DMS79 treated with DMSO at 0.1 percent for 48 hours (cell line): ENCODE measurements at regions not wholly inside any gene's neighbourhood (a gene's known extent, or its start where the extent isn't known, plus 50 kb on each side); places are given as distances from the start of the nearest gene placed in this dataset.
"Not testable (repeated sequence)": the region's sequence is repeated elsewhere in the genome, so short reads cannot be mapped to it uniquely, and the experiment has no call there.

ENCODE experiments used
- DNase-seq: peaks from one replicate; lab custom pipeline; 2025; lab: John Stamatoyannopoulos, UW

- DNase-seq = no peak
Observed at GRCh38 chr7:25597946-25598345, 369.7 kb upstream of the NPVF start.

DNA sequence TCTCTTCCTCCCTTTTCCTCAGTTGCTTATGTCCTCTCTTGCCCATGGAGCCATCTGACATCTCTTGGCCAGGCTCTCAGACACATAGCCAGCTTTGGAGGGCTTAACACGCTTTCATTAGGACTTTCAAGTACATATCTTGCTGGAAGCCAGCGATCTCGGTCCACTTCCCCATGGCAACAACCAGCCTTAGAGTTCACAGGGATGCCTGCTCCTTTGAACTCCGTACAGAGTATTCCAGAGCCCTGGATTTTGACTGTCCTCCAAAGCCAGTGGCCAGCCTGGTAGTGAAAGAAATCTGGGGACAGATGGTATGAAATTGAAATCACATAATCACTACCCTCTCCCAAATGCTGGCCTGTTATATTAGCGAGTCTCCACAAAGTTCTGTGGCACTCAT lies 370.5 kb upstream of the NPVF start:
- no peak for DNase-seq

- no peak for DNase-seq
Observed at GRCh38 chr7:25600262-25600920, 372.1 kb upstream of the NPVF start.

DNA sequence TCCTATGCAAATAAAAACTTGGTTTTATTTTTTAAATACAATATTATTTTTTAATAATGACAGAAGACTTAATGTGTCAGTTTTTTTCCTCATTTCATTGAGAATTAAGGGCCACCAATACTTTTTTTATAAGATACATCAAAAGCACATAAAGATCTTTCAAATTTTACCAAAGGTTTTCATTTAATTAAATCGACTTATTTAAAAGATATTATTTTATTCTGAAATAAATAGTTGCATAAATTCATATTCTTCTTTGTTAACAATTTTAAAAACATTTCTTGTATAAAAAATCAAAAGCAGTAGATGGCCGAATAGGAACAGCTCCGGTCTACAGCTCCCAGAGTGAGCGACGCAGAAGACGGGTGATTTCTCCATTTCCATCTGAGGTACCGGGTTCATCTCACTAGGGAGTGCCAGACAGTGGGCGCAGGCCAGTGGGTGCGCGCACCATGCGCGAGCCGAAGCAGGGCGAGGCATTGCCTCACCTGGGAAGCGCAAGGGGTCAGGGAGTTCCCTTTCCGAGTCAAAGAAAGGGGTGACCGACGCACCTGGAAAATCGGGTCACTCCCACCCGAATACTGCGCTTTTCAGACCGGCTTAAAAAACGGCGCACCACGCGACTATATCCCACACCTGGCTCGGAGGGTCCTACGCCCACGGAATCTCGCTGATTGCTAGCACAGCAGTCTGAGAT lies 374.6 kb upstream of the NPVF start:
- not testable (repeated sequence) for DNase-seq

GRCh38 chr7:25603427-25603740 lies 375.1 kb upstream of the NPVF start:
- DNase-seq = not testable (repeated sequence)

GRCh38 chr7:25611196-25611595 lies 382.9 kb upstream of the NPVF start:
- no peak for DNase-seq

DNA sequence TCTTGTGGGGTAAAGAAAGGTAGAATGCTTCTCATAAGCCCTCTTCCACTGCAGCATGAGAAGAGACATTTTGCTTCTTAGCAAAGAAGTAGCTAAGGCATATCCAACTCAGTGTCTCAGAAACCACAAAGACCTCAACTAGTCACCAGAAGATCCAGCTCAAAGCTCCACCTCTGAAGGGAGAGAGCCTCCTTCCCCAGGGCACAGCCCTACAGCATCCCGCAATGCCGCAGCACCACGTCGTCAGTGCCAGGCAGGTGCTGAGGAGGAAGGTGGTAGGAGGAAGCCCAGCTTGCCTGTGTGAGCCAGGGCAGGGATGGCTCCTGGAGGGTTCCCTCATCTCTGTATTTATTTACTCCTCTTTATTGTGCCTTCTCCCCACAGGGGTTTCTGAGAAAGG lies 385.6 kb upstream of the NPVF start:
- no peak for DNase-seq

GRCh38 chr7:25614415-25614814 lies 386.1 kb upstream of the NPVF start:
- DNase-seq = no peak

DNA sequence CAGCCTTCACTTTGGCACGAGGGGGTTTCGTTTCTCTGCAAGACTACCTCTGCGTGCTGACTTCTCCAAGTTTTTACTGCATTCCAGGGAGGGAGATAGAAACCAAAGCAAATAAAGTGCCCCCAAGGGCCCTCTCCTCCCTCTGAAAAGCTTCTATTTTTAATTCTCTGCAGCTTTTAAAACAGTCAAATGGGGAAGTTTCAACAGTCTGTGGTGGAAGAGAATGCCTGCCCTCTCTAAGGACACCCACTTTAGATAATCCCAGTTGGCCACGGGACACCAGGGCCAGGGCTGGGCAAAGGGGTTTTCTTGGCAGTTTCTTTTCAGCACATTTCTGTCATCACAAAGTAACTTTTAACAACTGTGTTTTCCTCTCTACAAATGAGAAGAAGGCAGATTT lies 386.7 kb upstream of the NPVF start:
- peak; percentile 52 for DNase-seq

DNA sequence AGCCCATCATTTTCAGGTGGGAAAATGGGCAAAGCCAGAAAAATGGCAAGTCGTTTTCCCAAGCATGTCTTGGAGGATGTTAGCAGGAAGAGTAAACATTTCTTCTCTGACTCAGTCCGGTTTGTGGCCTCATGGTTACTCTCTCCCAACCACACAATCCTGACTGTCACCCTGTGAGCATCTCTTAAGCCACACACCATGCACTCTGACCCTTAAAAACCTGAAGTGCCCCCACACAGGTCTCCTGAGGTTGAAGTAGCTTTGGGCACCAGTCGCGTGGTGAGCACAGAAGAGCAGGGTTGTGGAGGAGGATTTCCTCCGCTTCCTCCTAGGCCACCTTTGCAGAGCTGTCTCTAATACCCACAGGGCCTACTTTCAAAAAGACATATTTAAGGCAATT lies 387.3 kb upstream of the NPVF start:
- no peak for DNase-seq

DNA sequence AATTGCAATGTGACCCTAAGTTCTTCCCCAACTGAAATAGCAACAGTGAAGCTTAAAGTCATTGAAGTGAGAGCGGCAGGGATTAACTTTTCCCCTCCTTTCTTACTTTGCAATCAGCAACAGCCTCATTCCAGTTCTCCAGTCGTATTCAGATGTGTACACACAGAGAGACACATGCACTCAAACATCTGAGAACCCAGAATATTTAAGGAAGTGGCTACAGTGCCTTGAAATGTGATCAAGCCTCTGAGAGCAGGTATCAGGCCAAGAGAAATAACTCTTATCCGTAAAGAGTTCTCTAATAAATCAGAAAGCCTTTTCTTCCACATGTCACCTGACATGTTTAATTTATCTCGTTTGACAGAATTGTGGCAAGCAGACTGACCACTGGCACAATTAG lies 388.9 kb upstream of the NPVF start:
- no peak for DNase-seq

DNA sequence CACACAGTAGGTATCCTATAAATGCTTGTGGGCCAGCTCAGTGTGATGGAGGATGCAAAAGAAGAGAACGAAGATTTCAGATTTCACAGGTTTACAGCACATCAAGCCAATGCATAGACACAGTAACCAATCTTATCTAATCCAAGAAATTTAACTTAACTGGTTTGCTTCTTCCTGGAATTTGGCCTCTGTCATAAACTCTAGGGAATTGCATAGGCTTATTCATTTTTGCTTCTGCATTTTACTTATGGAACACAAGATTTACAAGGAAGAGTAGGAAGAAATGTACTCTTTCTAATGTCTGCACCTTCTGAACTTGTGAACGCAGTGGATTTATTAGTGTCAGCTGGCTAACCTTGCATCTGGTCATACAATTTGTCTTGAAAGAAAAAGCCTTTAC lies 389.4 kb upstream of the NPVF start:
- no peak for DNase-seq

DNA sequence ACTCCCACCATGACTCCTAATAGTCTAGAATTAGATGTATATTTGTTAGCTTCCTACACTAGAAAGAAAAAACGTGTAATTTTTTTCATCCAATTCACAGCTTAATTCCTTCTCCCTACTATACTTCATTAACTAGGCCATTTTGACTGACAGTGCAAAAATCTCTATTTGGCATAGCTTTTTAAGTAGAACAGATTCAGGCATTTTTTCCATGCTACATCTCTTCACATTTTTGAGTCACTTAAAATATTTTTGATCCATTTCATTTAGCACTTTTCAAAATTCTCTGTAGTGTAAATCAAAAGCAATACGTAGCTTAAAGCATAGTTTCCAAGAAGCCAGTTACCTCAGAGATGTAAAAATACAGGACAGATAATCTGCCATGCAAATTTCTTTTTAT lies 391.1 kb upstream of the NPVF start:
- DNase-seq = no peak

- DNase-seq = no peak
Observed at GRCh38 chr7:25619963-25620799, 391.9 kb upstream of the NPVF start.

GRCh38 chr7:25621993-25622392 lies 393.7 kb upstream of the NPVF start:
- DNase-seq = no peak

DNA sequence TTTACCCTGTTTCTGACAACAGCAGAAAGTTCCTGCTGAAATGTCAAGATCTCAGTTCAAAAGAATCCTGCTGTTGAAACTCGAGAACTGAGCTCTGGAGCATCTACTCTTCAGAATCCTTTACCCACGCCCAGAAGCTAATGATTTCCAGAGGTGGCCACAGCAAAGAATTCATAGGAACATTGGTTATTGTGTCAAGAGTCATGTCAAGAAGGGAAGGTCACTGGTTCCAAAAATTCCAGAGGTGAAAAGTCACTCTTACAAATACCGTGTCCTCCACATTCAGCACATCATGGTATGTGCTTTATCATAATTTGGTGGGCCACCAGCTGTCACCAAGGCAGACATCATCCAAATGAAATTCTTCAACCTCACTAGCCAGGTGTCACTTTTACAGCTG lies 394.4 kb upstream of the NPVF start:
- DNase-seq = no peak

DNA sequence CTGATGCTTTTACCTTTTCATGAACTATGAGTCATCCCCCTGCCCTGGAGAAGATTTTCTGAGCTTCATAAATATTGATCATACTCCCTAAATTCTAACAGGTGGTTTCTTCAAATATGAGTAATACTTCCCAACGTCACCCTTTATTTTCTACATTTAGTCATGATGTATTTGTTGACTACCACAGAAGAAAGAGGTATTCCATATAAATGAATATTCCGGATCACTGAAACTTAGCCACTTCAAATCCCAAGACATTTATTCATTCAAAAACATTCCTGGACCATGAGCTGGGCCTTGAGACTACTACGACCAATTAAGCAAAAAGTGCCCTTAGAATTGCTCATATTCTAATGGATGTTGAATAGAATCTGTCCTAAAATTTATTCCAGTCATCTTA lies 395.8 kb upstream of the NPVF start:
- DNase-seq = no peak

- DNase-seq = no peak
Observed at GRCh38 chr7:25624833-25625232, 396.5 kb upstream of the NPVF start.

DNA sequence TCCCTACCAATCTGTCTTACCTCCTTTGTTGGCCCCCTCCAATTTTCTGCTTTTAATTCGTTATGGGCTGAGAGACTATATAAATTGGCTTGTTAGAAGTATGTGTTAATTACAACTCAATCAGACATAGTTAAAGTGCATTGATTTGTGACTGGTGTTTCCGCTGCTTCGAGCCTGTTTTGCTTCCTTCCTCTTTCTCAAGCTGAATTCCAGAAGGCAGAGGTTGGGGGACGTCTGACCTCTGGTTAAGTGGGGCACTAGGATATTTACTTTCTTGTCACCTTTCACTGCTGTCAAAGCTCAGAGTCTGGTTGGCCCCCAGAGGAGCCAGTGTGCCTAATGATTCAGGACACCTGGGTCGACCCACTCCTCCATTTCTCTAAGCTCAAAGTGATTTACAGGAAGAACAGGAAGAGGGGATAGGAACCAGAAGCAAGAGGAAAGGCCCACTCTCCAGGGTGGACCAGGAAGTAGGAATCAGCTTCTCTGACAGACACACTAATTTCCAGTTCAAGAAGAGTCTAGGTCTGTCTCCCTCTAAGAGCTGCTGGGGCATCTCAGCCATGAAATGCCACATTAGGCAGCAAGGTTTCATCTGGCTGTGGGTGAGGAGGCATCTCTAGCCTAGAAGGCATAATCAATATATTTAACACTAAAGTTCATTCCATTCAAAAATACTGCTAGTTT lies 397.2 kb upstream of the NPVF start:
- DNase-seq = no peak

DNA sequence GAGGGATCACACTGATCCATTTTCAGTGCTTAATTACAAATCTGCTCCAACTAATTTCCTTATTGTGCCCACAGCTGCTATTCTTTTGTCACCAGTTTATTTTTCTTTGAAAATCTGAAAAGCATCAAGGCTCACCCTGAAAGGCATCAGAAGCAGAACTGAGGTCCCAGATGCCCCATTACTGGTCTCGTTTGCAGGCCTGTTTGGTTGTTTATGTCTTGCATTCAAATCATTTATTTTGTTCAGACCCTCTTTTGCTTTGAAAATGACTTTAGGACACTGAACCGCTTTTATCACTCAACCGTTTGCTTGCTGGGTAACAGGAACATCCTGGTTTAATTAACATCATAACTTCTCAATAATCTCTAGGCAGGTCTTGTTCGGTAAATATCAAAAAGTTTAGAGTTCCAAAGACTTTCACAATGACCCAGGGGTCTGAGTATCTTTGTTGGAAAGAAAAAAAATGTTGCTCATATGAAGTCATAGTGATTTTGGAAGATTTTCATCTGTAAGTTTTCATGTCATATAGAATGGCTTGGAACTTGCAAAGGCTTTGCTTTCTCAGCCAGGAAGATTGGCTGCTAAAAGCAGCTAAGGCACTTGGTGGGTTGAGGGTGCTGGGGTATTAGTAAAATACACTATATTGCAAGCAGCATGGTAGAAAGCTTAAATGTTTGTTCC lies 398.3 kb upstream of the NPVF start:
- no peak for DNase-seq

DNA sequence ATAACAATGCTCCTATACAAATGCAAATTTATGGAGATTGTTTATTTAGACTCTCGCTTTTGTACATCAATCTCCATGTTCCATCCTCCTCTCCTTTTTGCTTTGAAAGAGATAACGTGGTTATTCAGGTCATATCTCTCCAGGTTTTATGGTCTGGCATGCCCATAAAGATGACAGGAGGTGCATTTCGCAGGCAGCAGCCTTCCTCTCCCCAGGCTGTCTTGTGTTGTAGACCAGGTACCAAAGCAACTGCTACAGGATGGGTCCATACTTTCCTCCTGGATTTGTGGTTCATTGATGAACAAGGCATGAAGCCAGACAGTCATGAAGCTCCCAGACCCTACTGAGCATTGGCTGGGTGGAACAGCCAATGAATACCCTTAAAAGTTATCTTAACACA lies 400.2 kb upstream of the NPVF start:
- no peak for DNase-seq

DNA sequence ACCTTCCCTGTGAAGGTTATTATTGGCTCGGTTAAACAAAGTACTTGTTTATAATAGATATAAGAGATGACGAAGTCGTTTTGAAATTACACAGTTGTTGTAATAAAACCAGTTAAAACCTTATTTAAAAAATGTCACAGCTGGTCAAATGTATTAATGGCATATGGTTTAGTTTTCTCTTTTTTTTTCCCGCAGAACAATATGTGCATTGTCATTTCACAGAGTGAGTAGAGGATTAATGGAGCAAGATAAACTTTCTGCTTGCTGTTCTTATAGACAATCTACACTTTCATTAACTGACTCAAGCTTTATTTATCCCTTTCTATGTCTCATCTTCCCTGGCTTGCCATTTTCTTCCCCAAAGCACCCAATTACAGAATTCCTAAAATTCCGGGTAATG lies 404.3 kb upstream of the NPVF start:
- DNase-seq = no peak
